ENCODE measurements at regions not wholly inside any gene's neighbourhood (a gene's known extent, or its start where the extent isn't known, plus 50 kb on each side); places are given as distances from the start of the nearest gene placed in this dataset.

GRCh38 chr1:25039229-25039628, 109.2 kb upstream of the RUNX3 start:
- TF ChIP-seq CTCF (IDR thresholded peaks at IDR 0.05; ENCODE audit: borderline replicate concordance, insufficient read depth, low read depth, low read length), result 0 out of 2 replicates have a peak, but pooled peaks have one; percentile 8
- no peak overlapping the region for H3K4me3 ChIP-seq (ENCODE audit: low read depth, low read length)

GRCh38 chr1:25038699-25039098, 108.6 kb upstream of the RUNX3 start:
- H3K4me3 ChIP-seq (ENCODE audit: low read depth, low read length), result no peak overlapping the region
- TF ChIP-seq CTCF (IDR thresholded peaks at IDR 0.05; ENCODE audit: borderline replicate concordance, insufficient read depth, low read depth, low read length), result no peak

GRCh38 chr1:25037174-25038074, 107.3 kb upstream of the RUNX3 start:
- H3K4me3 ChIP-seq (ENCODE audit: low read depth, low read length), result no peak overlapping the region
- TF ChIP-seq CTCF (IDR thresholded peaks at IDR 0.05; ENCODE audit: borderline replicate concordance, insufficient read depth, low read depth, low read length), result peak; percentile 81

GRCh38 chr1:25036117-25036546, 106.1 kb upstream of the RUNX3 start:
- TF ChIP-seq CTCF (IDR thresholded peaks at IDR 0.05; ENCODE audit: borderline replicate concordance, insufficient read depth, low read depth, low read length), result no peak

GRCh38 chr1:25035523-25036116, 105.5 kb upstream of the RUNX3 start:
- TF ChIP-seq CTCF (IDR thresholded peaks at IDR 0.05; ENCODE audit: borderline replicate concordance, insufficient read depth, low read depth, low read length), result no peak
- H3K4me3 ChIP-seq (ENCODE audit: low read depth, low read length), result peak overlapping the region; percentile 58

More at GRCh38 chr1:25036117-25036546, 106.1 kb upstream of the RUNX3 start:
- H3K4me3 ChIP-seq (ENCODE audit: low read depth, low read length), result no peak overlapping the region

GRCh38 chr1:25034736-25035522, 104.9 kb upstream of the RUNX3 start:
- H3K4me3 ChIP-seq (ENCODE audit: low read depth, low read length), result peak overlapping the region; percentile 58
- TF ChIP-seq CTCF (IDR thresholded peaks at IDR 0.05; ENCODE audit: borderline replicate concordance, insufficient read depth, low read depth, low read length), result no peak

Measured in GM12875 (cell line).